Transverse colon (tissue), 4 donors: ENCODE measurements at regions not wholly inside any gene's neighbourhood (a gene's known extent, or its start where the extent isn't known, plus 50 kb on each side); places are given as distances from the start of the nearest gene placed in this dataset.

ENCODE experiments used
- DNase-seq: peaks from one replicate; pipeline ENCODE4 v3.0.0-alpha.2; 2019
- H3K27ac ChIP-seq, 4 donors: fragments of 200-600 bp; sonication (generic); 2 replicates each; pipeline ENCODE4 v1.5.1; 2016 to 2018; ENCODE audit warnings: inconsistent platforms in 4 of 4
- H3K27me3 ChIP-seq: fragments of 200-600 bp; sonication (generic); 2 replicates; pipeline ENCODE4 v1.5.1; 2017; ENCODE audit warnings: inconsistent platforms
- H3K36me3 ChIP-seq, 4 donors: fragments of 200-600 bp; sonication (generic); 2 replicates each; pipeline ENCODE4 v1.5.1; 2017 to 2019; ENCODE audit warnings: inconsistent platforms in 4 of 4
- H3K4me1 ChIP-seq, 4 donors: fragments of 200-600 bp; sonication (generic); 2 replicates each; pipeline ENCODE4 v1.5.1; 2017 to 2020; ENCODE audit warnings: inconsistent platforms in 4 of 4
- H3K4me3 ChIP-seq, 4 donors: fragments of 200-600 bp; sonication (generic); 1 replicate in 1 of 4; 2 replicates in 3 of 4; pipeline versions ENCODE4 v1.5.1 to v1.6.1; 2017 to 2019; ENCODE audit warnings: inconsistent platforms in 4 of 4
- H3K9me3 ChIP-seq, 2 donors: fragments of 200-600 bp; sonication (generic); 2 replicates each; pipeline ENCODE4 v1.5.1; 2017 to 2019; ENCODE audit warnings: inconsistent platforms in 2 of 2
- EP300 ChIP-seq: sonication (generic); formaldehyde crosslinking; IDR thresholded peaks from one replicate; pipeline ENCODE4 v1.6.1; 2017; ENCODE audit warnings: antibody characterized with exemption, low read depth
- POLR2A ChIP-seq: fragments of 450-650 bp; IDR thresholded peaks from one replicate; pipeline ENCODE4 v1.6.1; 2016; ENCODE audit warnings: antibody characterized with exemption, mild to moderate bottlenecking, moderate library complexity
- POLR2AphosphoS5 ChIP-seq, 3 donors: sonication (generic); formaldehyde crosslinking; IDR thresholded peaks; one replicate each; pipeline ENCODE4 v1.6.1; 2016; ENCODE audit warnings: antibody characterized with exemption in 3 of 3
- WGBS, 2 donors: methylation state at CpG; one replicate each; pipeline ENCODE4 v1.1.5; 2018; ENCODE audit warnings: low coverage in 1 of 2; 5-methylcytosine and 5-hydroxymethylcytosine counted together
- in situ Hi-C, 4 donors: fragments of 200-750 bp; cut with MboI; loops; one replicate each; pipeline versions ENCODE4 v1.15.0 to v1.15.1; 2017; ENCODE audit warnings: low sequenced_read_pairs in 3 of 4, low pct_ligation_motif_present in 1 of 4, low pct_unique_long_range_greater_than_20kb in 1 of 4
- intact Hi-C: fragments of 100-400 bp; cut with DNase I; formaldehyde crosslinking; loops from one replicate; pipeline ENCODE4 v1.15.1; 2023; ENCODE audit warnings: low total_unique reads
- TF ChIP-seq, protein P1 (sequence below), 5 experiments: fragments of 200-600 bp in 3 of 5; fragments of 450-650 bp in 2 of 5; sonication (generic) in 3 of 5; IDR thresholded peaks; 1 replicate in 2 of 5; 2 replicates in 3 of 5; pipeline ENCODE4 v1.5.1; 2016 to 2017; ENCODE audit warnings: antibody characterized with exemption in 5 of 5, inconsistent platforms in 3 of 5, mild to moderate bottlenecking in 2 of 5, moderate library complexity in 1 of 5

DNA sequence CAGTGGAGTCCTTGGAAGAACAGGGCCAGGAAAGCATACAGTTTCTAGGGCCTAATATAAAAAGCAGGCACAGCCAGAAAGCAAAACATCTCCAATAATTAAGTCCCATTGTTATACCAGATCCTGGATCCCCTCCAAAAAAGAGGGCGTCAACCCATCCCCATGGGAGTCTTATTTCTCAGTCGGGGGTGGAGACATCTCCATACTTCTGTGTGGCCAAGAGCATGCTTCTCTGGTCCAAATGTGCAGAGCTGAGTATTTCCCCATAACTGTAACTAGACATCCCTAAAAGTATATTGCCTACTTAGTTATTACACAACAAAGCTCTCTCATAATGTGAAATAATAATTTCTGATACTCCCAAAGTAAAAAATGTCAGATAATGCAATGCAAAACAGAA lies 104.2 kb upstream of the SOX13 start:
- 49% methylated on average over 2 of the region's 2 CpGs; no CpG with 5 or more reads in 1 of the 2 donors for WGBS, 2 donors
- no peak overlapping the region for H3K27ac ChIP-seq
- H3K36me3 ChIP-seq: no peaks in the 10 kb centered on the region
- intact Hi-C loops: no loop called here
- in situ Hi-C loops: no loop called here
- TF ChIP-seq POLR2A (no peak), EP300 (no peak), POLR2AphosphoS5 (IDR thresholded peaks at IDR 0.05) (no peak)
- TF ChIP-seq, protein P1, sequence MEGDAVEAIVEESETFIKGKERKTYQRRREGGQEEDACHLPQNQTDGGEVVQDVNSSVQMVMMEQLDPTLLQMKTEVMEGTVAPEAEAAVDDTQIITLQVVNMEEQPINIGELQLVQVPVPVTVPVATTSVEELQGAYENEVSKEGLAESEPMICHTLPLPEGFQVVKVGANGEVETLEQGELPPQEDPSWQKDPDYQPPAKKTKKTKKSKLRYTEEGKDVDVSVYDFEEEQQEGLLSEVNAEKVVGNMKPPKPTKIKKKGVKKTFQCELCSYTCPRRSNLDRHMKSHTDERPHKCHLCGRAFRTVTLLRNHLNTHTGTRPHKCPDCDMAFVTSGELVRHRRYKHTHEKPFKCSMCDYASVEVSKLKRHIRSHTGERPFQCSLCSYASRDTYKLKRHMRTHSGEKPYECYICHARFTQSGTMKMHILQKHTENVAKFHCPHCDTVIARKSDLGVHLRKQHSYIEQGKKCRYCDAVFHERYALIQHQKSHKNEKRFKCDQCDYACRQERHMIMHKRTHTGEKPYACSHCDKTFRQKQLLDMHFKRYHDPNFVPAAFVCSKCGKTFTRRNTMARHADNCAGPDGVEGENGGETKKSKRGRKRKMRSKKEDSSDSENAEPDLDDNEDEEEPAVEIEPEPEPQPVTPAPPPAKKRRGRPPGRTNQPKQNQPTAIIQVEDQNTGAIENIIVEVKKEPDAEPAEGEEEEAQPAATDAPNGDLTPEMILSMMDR (IDR thresholded peaks at IDR 0.05): no peak
- H3K4me3 ChIP-seq: no peak overlapping the region
- no peaks in the 10 kb centered on the region for H3K4me1 ChIP-seq
- no peaks in the 10 kb centered on the region for H3K9me3 ChIP-seq
- DNase-seq: no peak
- H3K27me3 ChIP-seq: no peaks in the 10 kb centered on the region

- Histone ChIP-seq H3K27me3 (no peaks in the 10 kb centered on the region), H3K36me3 (no peaks in the 10 kb centered on the region), H3K4me1 (no peaks in the 10 kb centered on the region), H3K4me3 (no peak overlapping the region), H3K27ac (no peak overlapping the region), H3K9me3 (peaks cover 0 to under 1% of the 10 kb centered on the region in 2 donors)
- 81% methylated on average over 3 of the region's 3 CpGs; no CpG with 5 or more reads in 1 of the 2 donors for WGBS, 2 donors
- in situ Hi-C loops (no loop called here), intact Hi-C loops (no loop called here)
- no peak for DNase-seq
- TF ChIP-seq POLR2A: no peak
Observed at GRCh38 chr1:203969846-203970245, 103.1 kb upstream of the SOX13 start.

DNA sequence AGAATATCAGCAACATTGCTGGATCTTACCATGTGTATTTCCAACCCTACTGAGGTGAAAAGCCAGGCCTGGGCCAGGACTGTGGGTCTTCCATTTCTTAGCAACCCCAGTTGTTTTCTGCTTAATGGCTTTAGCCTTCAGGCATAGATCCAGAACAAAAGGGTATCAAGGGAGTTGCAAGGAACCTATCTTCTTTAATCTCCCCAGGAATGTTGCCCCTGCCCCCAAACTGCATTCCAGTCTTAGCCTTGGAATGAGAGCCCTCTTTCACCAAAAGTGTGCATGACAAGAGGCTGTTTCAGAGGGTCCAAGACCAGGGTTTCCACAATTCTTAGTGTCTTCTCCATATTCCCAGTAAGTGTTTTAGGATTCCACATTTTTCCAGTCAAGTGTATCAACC lies 87.9 kb upstream of the SOX13 start:
- Histone ChIP-seq H3K4me1 (no peaks in the 10 kb centered on the region), H3K27ac (no peak overlapping the region), H3K36me3 (no peaks in the 10 kb centered on the region), H3K27me3 (no peaks in the 10 kb centered on the region), H3K9me3 (no peaks in the 10 kb centered on the region), H3K4me3 (no peak overlapping the region)
- DNase-seq: no peak
- intact Hi-C loops (no loop called here), in situ Hi-C loops (no loop called here)
- no peak for TF ChIP-seq EP300
- TF ChIP-seq POLR2A: no peak
- TF ChIP-seq, protein P1 (IDR thresholded peaks at IDR 0.05): no peak
- TF ChIP-seq POLR2AphosphoS5 (IDR thresholded peaks at IDR 0.05): no peak

- no peaks in the 10 kb centered on the region for H3K4me1 ChIP-seq
- H3K27me3 ChIP-seq: no peaks in the 10 kb centered on the region
- H3K9me3 ChIP-seq: no peaks in the 10 kb centered on the region
- 77 to 86% methylated on average over 1 to 2 of the region's 2 CpGs for WGBS, 2 donors
- H3K27ac ChIP-seq: no peak overlapping the region
- intact Hi-C loops (no loop called here), in situ Hi-C loops (no loop called here)
- H3K36me3 ChIP-seq: no peaks in the 10 kb centered on the region
- DNase-seq: no peak
- TF ChIP-seq POLR2AphosphoS5 (IDR thresholded peaks at IDR 0.05): no peak
- TF ChIP-seq POLR2A: no peak
- TF ChIP-seq, protein P1 (IDR thresholded peaks at IDR 0.05): no peak
- TF ChIP-seq EP300: no peak
- no peak overlapping the region for H3K4me3 ChIP-seq
Observed at GRCh38 chr1:203985676-203986075, 87.2 kb upstream of the SOX13 start.

DNA sequence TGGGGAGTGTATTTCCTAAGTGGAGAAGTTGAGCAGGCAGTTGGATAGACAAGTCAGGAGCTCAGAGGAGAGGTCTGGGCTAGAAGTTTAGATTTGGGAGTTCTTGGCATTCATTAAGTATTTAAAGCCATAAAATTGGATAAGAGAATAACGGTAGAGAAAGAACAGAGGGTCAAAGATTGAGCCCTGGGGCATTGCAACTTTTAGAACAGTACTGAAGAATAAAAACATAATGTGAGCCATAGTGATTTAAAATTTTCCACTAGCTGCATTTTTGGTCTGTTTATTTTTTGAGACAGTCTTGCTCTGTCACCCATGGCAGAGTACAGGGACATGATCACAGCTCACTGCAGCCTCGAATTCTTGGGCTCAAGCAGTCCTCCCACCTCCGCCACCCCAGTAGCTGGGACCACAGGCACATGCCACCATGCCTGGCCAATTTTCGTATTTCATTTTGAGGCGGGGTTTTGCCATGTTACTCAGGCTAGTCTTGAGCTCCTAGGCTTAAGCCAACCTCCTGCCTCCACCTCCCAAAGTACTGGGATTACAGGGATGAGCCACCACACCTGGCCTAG lies 85.9 kb upstream of the SOX13 start:
- 62 to 79% methylated on average over 5 of the region's 5 CpGs for WGBS, 2 donors
- Histone ChIP-seq H3K27me3 (no peaks in the 10 kb centered on the region), H3K27ac (no peak overlapping the region)

More for the DNA sequence above, 85.9 kb upstream of the SOX13 start:
- H3K9me3 ChIP-seq: no peaks in the 10 kb centered on the region
- intact Hi-C loops (no loop called here), in situ Hi-C loops (no loop called here)
- H3K36me3 ChIP-seq: no peaks in the 10 kb centered on the region
- no peak for DNase-seq
- TF ChIP-seq EP300: no peak
- no peak for TF ChIP-seq POLR2A
- no peak for TF ChIP-seq POLR2AphosphoS5 (IDR thresholded peaks at IDR 0.05)
- TF ChIP-seq, protein P1 (IDR thresholded peaks at IDR 0.05): no peak
- H3K4me3 ChIP-seq: no peak overlapping the region
- H3K4me1 ChIP-seq: no peaks in the 10 kb centered on the region
